SU-DHL-6 (cell line): ENCODE measurements at regions not wholly inside any gene's neighbourhood (a gene's known extent, or its start where the extent isn't known, plus 50 kb on each side); places are given as distances from the start of the nearest gene placed in this dataset.

Experiments
- CTCF ChIP-seq: fragments of 200-600 bp; sonication (generic); IDR thresholded peaks from one replicate; pipeline ENCODE4 v1.5.1; 2017; ENCODE audit warnings: antibody characterized with exemption, mild to moderate bottlenecking, low read length, moderate library complexity; ENCODE audit not compliant: insufficient read depth, poor library complexity, severe bottlenecking
- EZH2phosphoT487 ChIP-seq: fragments of 200-600 bp; sonication (generic), shearing (Covaris generic); conservative IDR thresholded peaks from 2 replicates; pipeline ENCODE4 v1.6.1; 2018; ENCODE audit warnings: mild to moderate bottlenecking, antibody characterized with exemption, low read length, moderate library complexity, mixed read lengths

DNA sequence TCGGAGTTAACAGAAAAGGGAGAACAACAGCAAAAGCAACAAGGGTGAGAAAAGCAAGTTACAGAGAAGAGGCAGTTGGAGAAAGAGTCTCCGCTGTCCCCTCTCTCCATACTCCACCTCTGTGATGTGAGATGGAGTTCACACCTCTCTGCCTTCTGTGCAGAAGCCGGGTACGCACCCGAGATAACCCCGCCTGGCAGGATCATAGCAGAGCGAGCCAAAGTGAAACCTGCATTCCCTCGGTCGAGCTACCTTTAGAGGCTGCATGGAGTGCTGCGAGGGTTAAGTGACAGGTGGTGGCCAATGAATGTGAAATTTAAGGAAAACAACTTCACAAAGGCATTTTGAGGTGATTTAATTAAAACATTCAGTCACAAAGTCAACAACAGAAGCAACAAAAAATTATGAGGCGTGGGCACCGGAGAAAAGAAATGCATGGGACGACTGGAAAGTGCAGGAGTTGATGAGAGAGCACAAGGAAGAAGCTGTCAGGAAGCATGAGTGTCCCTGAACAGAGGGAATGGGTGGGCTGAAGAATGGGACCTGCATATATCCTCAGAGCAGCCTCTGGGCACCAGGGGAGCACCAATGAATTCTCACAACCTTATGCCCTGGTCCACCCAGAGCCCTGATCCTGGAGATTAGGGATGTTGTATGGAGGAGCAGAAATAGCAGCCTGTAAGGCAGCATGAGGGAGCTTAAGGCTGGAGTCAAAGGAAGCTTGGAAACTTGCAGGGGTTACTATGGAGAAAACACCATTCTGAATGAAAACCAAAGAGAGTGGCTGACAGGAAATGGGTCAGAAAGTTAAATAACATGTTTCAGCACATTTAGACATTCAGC is 208.3 kb downstream of the EMP1 start:
- TF ChIP-seq CTCF (no peak), EZH2phosphoT487 (no peak)
